GM12878 (cell line): ENCODE measurements at regions not wholly inside any gene's neighbourhood (a gene's known extent, or its start where the extent isn't known, plus 50 kb on each side); places are given as distances from the start of the nearest gene placed in this dataset.

Experiments used
- ATAC-seq: fragments of 200-7000 bp; cut with Tn5 transposase; 3 replicates; pipeline ENCODE4 v1.9.1; 2020; ENCODE audit warnings: mild to moderate bottlenecking, moderate library complexity
- BruUV-seq: library from RNA; stranded (reverse); fragments of 400-500 nt; replicated peaks from 2 replicates; lab custom pipeline; 2021; lab: Mats Ljungman, UMichigan
- CTCF ChIA-PET: fragments of 300-600 bp; sonication (Branson Sonifier 250); formaldehyde crosslinking; extraction: SDS; loops from one replicate; lab custom pipeline; 2021; ENCODE audit warnings: inconsistent platforms; lab: Yijun Ruan, JAX
- POLR2A ChIA-PET: fragments of 350-600 bp; formaldehyde crosslinking; extraction: SDS; loops from one replicate; lab custom pipeline; 2021; ENCODE audit warnings: inconsistent platforms; lab: Charles Lee
- RAD21 ChIA-PET: fragments of 300-600 bp; sonication (Branson Sonifier 250); formaldehyde crosslinking; loops from one replicate; lab custom pipeline; 2023; ENCODE audit warnings: antibody characterized with exemption; ENCODE audit not compliant: unreplicated experiment; lab: Charles Lee
- SMC1A ChIA-PET: fragments of 300-600 bp; sonication (Branson Sonifier 250); formaldehyde crosslinking; loops from one replicate; lab custom pipeline; 2023; ENCODE audit not compliant: unreplicated experiment, uncharacterized antibody; lab: Charles Lee
- DNase-seq: peaks from one replicate; pipeline ENCODE4 v3.0.0-alpha.2; 2011; ENCODE audit warnings: low read depth, low spot score
- FAIRE-seq: peaks from 3 replicates; lab custom pipeline; 2011; peaks lifted over from hg19 to GRCh38; lab: Jason Lieb, UNC
- H2AFZ ChIP-seq: 2 replicates; pipeline ENCODE4 v1.6.0; 2011; ENCODE audit warnings: low read depth, low read length, control low read depth; ENCODE audit not compliant: control insufficient read depth
- H3K27ac ChIP-seq: 2 replicates; pipeline ENCODE4 v1.5.1; 2011; ENCODE audit warnings: control low read depth; ENCODE audit not compliant: control insufficient read depth, insufficient read depth
- H3K27me3 ChIP-seq, 2 experiments: replicated peaks in 1 of 2; 2 replicates each; pipeline versions ENCODE4 v1.6.0 to v1.6.1; 2011; ENCODE audit warnings: low read length in 1 of 2; ENCODE audit not compliant: control insufficient read depth in 2 of 2, insufficient read depth in 2 of 2
- H3K36me3 ChIP-seq, 2 experiments: 2 replicates each; pipeline ENCODE4 v1.5.1; 2011; ENCODE audit warnings: low read length in 1 of 2; ENCODE audit not compliant: control insufficient read depth in 2 of 2, insufficient read depth in 2 of 2
- H3K4me1 ChIP-seq: 2 replicates; pipeline ENCODE4 v1.6.1; 2011; ENCODE audit warnings: mild to moderate bottlenecking, low read length, moderate library complexity, mixed read lengths; ENCODE audit not compliant: control insufficient read depth, insufficient read depth
- H3K4me2 ChIP-seq: 2 replicates; pipeline ENCODE4 v1.6.0; 2011; ENCODE audit warnings: control low read depth; ENCODE audit not compliant: control insufficient read depth, insufficient read depth
- H3K4me3 ChIP-seq: fragments of 200-600 bp; sonication (generic); 2 replicates; pipeline ENCODE4 v1.5.1; 2016
- H3K79me2 ChIP-seq: 2 replicates; pipeline ENCODE4 v1.6.0; 2011; ENCODE audit warnings: low read length; ENCODE audit not compliant: control insufficient read depth, insufficient read depth
- H3K9ac ChIP-seq: 2 replicates; pipeline ENCODE4 v1.8.0; 2011; ENCODE audit warnings: low read length, control low read depth, mixed read lengths; ENCODE audit not compliant: control insufficient read depth, insufficient read depth
- H3K9me3 ChIP-seq: replicated peaks from 3 replicates; pipeline ENCODE4 v1.5.1; 2011; ENCODE audit warnings: mild to moderate bottlenecking, low read length; ENCODE audit not compliant: control insufficient read depth, insufficient read depth
- H4K20me1 ChIP-seq: 2 replicates; pipeline ENCODE4 v1.6.0; 2011; ENCODE audit not compliant: control insufficient read depth, insufficient read depth
- CBX5 ChIP-seq: sonication (generic); IDR thresholded peaks from 2 replicates; pipeline ENCODE4 v1.6.1; 2016; ENCODE audit warnings: low read depth, moderate library complexity, mild to moderate bottlenecking, inconsistent platforms
- ESRRA ChIP-seq: IDR thresholded peaks from 2 replicates; pipeline ENCODE4 v1.6.1; 2012; ENCODE audit warnings: mild to moderate bottlenecking, low read length, improper control_type of control experiment
- HDAC2 ChIP-seq: fragments of 200-600 bp; sonication (generic); IDR thresholded peaks from 2 replicates; pipeline ENCODE4 v1.6.1; 2017
- HDGF ChIP-seq: fragments of 450-650 bp; IDR thresholded peaks from 2 replicates; pipeline ENCODE4 v1.6.1; 2016; ENCODE audit warnings: antibody characterized with exemption
- IKZF2 ChIP-seq, 2 experiments: fragments of 450-650 bp; IDR thresholded peaks; 2 replicates each; pipeline ENCODE4 v1.6.1; 2017; ENCODE audit warnings: mild to moderate bottlenecking in 2 of 2, moderate library complexity in 2 of 2
- NR2C2 ChIP-seq: IDR thresholded peaks from 2 replicates; pipeline ENCODE4 v1.6.1; 2011; ENCODE audit warnings: borderline replicate concordance, low read depth; ENCODE audit not compliant: control insufficient read depth, insufficient read length
- PML ChIP-seq: IDR thresholded peaks from 2 replicates; pipeline ENCODE4 v1.6.1; 2012; ENCODE audit warnings: low read length, inconsistent platforms
- POLR2AphosphoS5 ChIP-seq: IDR thresholded peaks from 2 replicates; pipeline ENCODE4 v1.6.1; 2011; ENCODE audit warnings: mild to moderate bottlenecking, low read length, inconsistent platforms
- SMARCA5 ChIP-seq: fragments of 450-650 bp; IDR thresholded peaks from 2 replicates; pipeline ENCODE4 v1.6.1; 2017; ENCODE audit warnings: mild to moderate bottlenecking
- SP1 ChIP-seq: IDR thresholded peaks from one replicate; pipeline ENCODE4 v1.6.1; 2011; ENCODE audit warnings: low read depth, low read length
- SPI1 ChIP-seq: IDR thresholded peaks from 2 replicates; pipeline ENCODE4 v1.6.1; 2011; ENCODE audit warnings: low read depth, mild to moderate bottlenecking, low read length, moderate library complexity, borderline replicate concordance; ENCODE audit not compliant: insufficient read depth
- YY1 ChIP-seq: IDR thresholded peaks from 2 replicates; pipeline ENCODE4 v1.6.1; 2011; ENCODE audit warnings: low read depth, mild to moderate bottlenecking, low read length
- ZBTB4 ChIP-seq: fragments of 450-650 bp; formaldehyde crosslinking; IDR thresholded peaks from 2 replicates; pipeline ENCODE4 v1.4.0; 2022; ENCODE audit warnings: mild to moderate bottlenecking, moderate library complexity
- ZNF274 ChIP-seq: IDR thresholded peaks from one replicate; pipeline ENCODE4 v1.8.0; 2011; ENCODE audit not compliant: insufficient read length, insufficient read depth
- WGBS: methylation state at CpG from one replicate; pipeline ENCODE4 v1.1.6; 2016; ENCODE audit warnings: low lambda C conversion rate; ENCODE audit not compliant: insufficient replicate concordance, insufficient coverage; ENCODE audit errors: missing lambda C conversion rate; 5-methylcytosine and 5-hydroxymethylcytosine counted together
- in situ Hi-C: fragments of 300-500 bp; cut with MboI; formaldehyde crosslinking; loops from 9 replicates; pipeline ENCODE4 v1.14.3; 2018; ENCODE audit warnings: mixed read lengths
- intact Hi-C: fragments of 100-400 bp; cut with micrococcal nuclease; formaldehyde crosslinking; loops from one replicate; pipeline ENCODE4 v1.14.2; 2022; ENCODE audit not compliant: unreplicated experiment
- TF ChIP-seq, protein P1 (sequence below): fragments of 150-350 bp; IDR thresholded peaks from 2 replicates; pipeline ENCODE4 v1.6.1; 2016; ENCODE audit warnings: low read depth, low read length

DNA sequence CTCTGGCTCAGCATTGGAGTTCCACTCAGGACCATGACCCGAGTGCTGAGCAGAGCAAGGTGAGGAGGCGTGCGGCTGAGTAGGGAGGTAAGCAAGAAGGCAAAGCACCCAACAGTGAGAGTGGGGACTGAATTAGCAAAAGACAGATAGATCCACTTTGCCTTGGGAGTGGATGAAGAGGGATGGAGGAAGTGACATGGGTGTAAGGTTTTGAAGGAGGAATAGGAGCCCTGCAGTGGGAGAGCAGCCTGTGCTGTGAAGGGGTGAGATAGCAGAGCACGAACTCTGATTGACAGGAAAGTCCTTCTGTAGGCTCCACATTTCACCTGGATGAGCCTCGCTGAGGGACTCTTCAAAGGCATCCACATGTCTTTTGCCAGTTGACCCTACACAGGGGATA, 522.6 kb downstream of the NTRK3 start:
- Histone ChIP-seq H3K9ac (no peak overlapping the region), H3K4me2 (no peak overlapping the region), H3K27ac (no peak overlapping the region), H3K9me3 (no peaks in the 10 kb centered on the region), H4K20me1 (no peaks in the 10 kb centered on the region), H3K27me3 (no peaks in the 10 kb centered on the region), H3K36me3 (no peaks in the 10 kb centered on the region), H3K79me2 (no peaks in the 10 kb centered on the region), H3K4me3 (no peak overlapping the region), H2AFZ (no peak overlapping the region), H3K4me1 (no peaks in the 10 kb centered on the region)
- WGBS, result 24% methylated on average over 5 of the region's 5 CpGs
- in situ Hi-C loops, result no loop called here
- RAD21 ChIA-PET, result no interaction called here
- FAIRE-seq, result no peak
- POLR2A ChIA-PET, result no interaction called here
- SMC1A ChIA-PET, result no interaction called here
- DNase-seq, result no peak
- CTCF ChIA-PET, result no interaction called here
- BruUV-seq, result no TSS peak
- no peak for ATAC-seq
- intact Hi-C loops, result no loop called here
- TF ChIP-seq, protein P1, sequence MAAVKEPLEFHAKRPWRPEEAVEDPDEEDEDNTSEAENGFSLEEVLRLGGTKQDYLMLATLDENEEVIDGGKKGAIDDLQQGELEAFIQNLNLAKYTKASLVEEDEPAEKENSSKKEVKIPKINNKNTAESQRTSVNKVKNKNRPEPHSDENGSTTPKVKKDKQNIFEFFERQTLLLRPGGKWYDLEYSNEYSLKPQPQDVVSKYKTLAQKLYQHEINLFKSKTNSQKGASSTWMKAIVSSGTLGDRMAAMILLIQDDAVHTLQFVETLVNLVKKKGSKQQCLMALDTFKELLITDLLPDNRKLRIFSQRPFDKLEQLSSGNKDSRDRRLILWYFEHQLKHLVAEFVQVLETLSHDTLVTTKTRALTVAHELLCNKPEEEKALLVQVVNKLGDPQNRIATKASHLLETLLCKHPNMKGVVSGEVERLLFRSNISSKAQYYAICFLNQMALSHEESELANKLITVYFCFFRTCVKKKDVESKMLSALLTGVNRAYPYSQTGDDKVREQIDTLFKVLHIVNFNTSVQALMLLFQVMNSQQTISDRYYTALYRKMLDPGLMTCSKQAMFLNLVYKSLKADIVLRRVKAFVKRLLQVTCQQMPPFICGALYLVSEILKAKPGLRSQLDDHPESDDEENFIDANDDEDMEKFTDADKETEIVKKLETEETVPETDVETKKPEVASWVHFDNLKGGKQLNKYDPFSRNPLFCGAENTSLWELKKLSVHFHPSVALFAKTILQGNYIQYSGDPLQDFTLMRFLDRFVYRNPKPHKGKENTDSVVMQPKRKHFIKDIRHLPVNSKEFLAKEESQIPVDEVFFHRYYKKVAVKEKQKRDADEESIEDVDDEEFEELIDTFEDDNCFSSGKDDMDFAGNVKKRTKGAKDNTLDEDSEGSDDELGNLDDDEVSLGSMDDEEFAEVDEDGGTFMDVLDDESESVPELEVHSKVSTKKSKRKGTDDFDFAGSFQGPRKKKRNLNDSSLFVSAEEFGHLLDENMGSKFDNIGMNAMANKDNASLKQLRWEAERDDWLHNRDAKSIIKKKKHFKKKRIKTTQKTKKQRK, result no peak
- TF ChIP-seq PML (no peak), HDAC2 (no peak), SP1 (no peak), CBX5 (no peak), ZBTB4 (CRISPR knock-in tag) (no peak), NR2C2 (no peak), ZNF274 (no peak), POLR2AphosphoS5 (no peak), ESRRA (no peak), SPI1 (no peak), IKZF2 (IDR thresholded peaks at IDR 0.05) (no peak), YY1 (no peak), HDGF (no peak), SMARCA5 (no peak)
